Activated T-cell treated with anti-CD3 and anti-CD28 coated beads, Interleukin-2, amount 50 U/mL, for 48 hours (primary cell): ENCODE measurements at regions not wholly inside any gene's neighbourhood (a gene's known extent, or its start where the extent isn't known, plus 50 kb on each side); places are given as distances from the start of the nearest gene placed in this dataset.
A peak's percentile ranks its signal among the peaks of the same experiment; 100 is the strongest.

Source experiments
- DNase-seq, 2 experiments: peaks; one replicate each; pipeline ENCODE4 v3.0.0-alpha.2; 2020

- no peak for DNase-seq
These were observed 254.9 kb downstream of the ACTL7B start for GRCh38 chr9:108600896-108601295.

GRCh38 chr9:108599571-108599970, 256.2 kb downstream of the ACTL7B start:
- DNase-seq: no peak

- no peak for DNase-seq
These were observed 264.7 kb downstream of the ACTL7B start for GRCh38 chr9:108591121-108591520.

GRCh38 chr9:108588246-108588645, 267.5 kb downstream of the ACTL7B start:
- DNase-seq: no peak

- DNase-seq: no peak
These were observed 269.2 kb downstream of the ACTL7B start for GRCh38 chr9:108586471-108587139.

- no peak for DNase-seq
These were observed 270.9 kb downstream of the ACTL7B start for GRCh38 chr9:108584860-108585259.

- DNase-seq: no peak
These were observed 273.1 kb downstream of the ACTL7B start for GRCh38 chr9:108582726-108583125.

- DNase-seq: no peak
These were observed 275.9 kb downstream of the ACTL7B start for GRCh38 chr9:108579757-108580439.

GRCh38 chr9:108575276-108575675, 280.5 kb downstream of the ACTL7B start:
- DNase-seq: no peak

GRCh38 chr9:108569624-108570023, 286.2 kb downstream of the ACTL7B start:
- DNase-seq: no peak

GRCh38 chr9:108568093-108568492, 287.7 kb downstream of the ACTL7B start:
- no peak for DNase-seq

- DNase-seq: no peak
These were observed 288.2 kb downstream of the ACTL7B start for GRCh38 chr9:108567571-108567970.

GRCh38 chr9:108565651-108566378, 290.0 kb downstream of the ACTL7B start:
- DNase-seq: peak in 1 of 2 experiments; percentile 26

- no peak for DNase-seq
These were observed 293.6 kb downstream of the ACTL7B start for GRCh38 chr9:108562176-108562575.

- DNase-seq: no peak
These were observed 296.4 kb downstream of the ACTL7B start for GRCh38 chr9:108559432-108559831.

- DNase-seq: no peak
These were observed 301.0 kb downstream of the ACTL7B start for GRCh38 chr9:108554831-108555230.

GRCh38 chr9:108553111-108553635, 302.6 kb downstream of the ACTL7B start:
- no peak for DNase-seq

- no peak for DNase-seq
These were observed 303.2 kb downstream of the ACTL7B start for GRCh38 chr9:108552459-108553040.

- DNase-seq: no peak
These were observed 304.6 kb downstream of the ACTL7B start for GRCh38 chr9:108551030-108551841.

- DNase-seq: no peak
These were observed 305.7 kb downstream of the ACTL7B start for GRCh38 chr9:108550106-108550505.

- no peak for DNase-seq
These were observed 306.6 kb downstream of the ACTL7B start for GRCh38 chr9:108549184-108549583.

- DNase-seq: no peak
These were observed 308.2 kb downstream of the ACTL7B start for GRCh38 chr9:108547411-108548135.
